PC-9 (cell line): ENCODE measurements at regions not wholly inside any gene's neighbourhood (a gene's known extent, or its start where the extent isn't known, plus 50 kb on each side); places are given as distances from the start of the nearest gene placed in this dataset.

ENCODE experiments used
- CTCF ChIP-seq: fragments of 200-600 bp; sonication (generic); conservative IDR thresholded peaks from 2 replicates; pipeline ENCODE4 v1.6.1; 2017; ENCODE audit warnings: mixed run types, antibody characterized with exemption, mild to moderate bottlenecking, moderate library complexity
- EZH2 ChIP-seq: fragments of 200-600 bp; sonication (generic); IDR thresholded peaks from 2 replicates; pipeline ENCODE4 v1.8.0; 2017; ENCODE audit warnings: antibody characterized with exemption, low read depth

DNA sequence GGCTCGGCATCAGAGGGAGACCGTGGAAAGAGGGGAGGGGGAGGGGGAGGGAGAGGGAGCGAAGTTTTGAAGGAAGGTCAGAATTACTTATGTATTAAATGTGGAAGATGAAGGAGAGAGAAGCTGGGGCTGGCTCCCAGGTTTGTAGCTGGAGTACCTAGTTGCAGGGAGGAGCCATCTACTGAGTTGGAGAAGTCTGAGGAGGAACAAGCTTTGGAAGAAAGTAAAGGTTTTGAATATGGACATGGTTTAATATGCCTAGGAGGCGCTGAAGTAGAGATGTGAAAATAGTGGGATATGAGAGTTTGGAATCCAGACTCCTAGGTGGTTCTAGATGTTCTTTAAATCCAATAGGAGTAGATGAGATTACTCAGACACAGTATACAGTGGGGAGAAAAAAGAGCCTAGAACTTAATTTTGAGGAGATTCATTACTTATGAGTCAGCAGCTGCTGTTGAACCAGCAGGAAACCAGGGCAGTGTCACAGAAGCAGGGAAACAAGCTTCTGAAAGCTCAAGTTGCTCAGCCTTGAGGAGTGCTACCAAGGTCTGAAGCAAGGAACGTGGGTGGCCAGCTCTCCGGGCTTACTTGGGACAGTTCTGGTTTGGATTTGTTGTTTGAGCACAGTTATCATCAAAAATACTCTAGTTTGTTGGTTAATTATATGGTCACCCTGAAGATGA is 149.3 kb downstream of the UTRN start:
- TF ChIP-seq EZH2 (no peak), CTCF (no peak)
